Loucy (cell line): ENCODE measurements at regions not wholly inside any gene's neighbourhood (a gene's known extent, or its start where the extent isn't known, plus 50 kb on each side); places are given as distances from the start of the nearest gene placed in this dataset.
A peak's percentile ranks its signal among the peaks of the same experiment; 100 is the strongest.

Source experiments
- H2AFZ ChIP-seq: fragments of 200-600 bp; sonication (generic); 2 replicates; pipeline ENCODE4 v1.6.0; 2016; ENCODE audit warnings: antibody characterized with exemption, mild to moderate bottlenecking, low read length, moderate library complexity
- H3F3A ChIP-seq: fragments of 200-600 bp; 2 replicates; pipeline ENCODE4 v1.6.0; 2016; ENCODE audit warnings: antibody characterized with exemption, low read depth, mild to moderate bottlenecking
- H3K27me3 ChIP-seq: fragments of 200-600 bp; sonication (generic); 2 replicates; pipeline ENCODE4 v1.6.1; 2014; ENCODE audit warnings: low read length, mild to moderate bottlenecking; ENCODE audit not compliant: insufficient read depth, poor library complexity, severe bottlenecking
- H3K36me3 ChIP-seq: fragments of 200-600 bp; sonication (generic); 2 replicates; pipeline ENCODE4 v1.6.1; 2016; ENCODE audit warnings: low read length; ENCODE audit not compliant: insufficient read depth
- H3K4me1 ChIP-seq: fragments of 200-600 bp; sonication (generic); 2 replicates; pipeline ENCODE4 v1.5.1; 2014; ENCODE audit warnings: low read length, mild to moderate bottlenecking; ENCODE audit not compliant: insufficient read depth, poor library complexity, severe bottlenecking
- H3K4me2 ChIP-seq: fragments of 200-600 bp; sonication (generic); 2 replicates; pipeline ENCODE4 v1.6.0; 2014; ENCODE audit warnings: antibody characterized with exemption, low read length, low read depth, mild to moderate bottlenecking; ENCODE audit not compliant: poor library complexity, severe bottlenecking
- H3K4me3 ChIP-seq: fragments of 200-600 bp; sonication (generic); 2 replicates; pipeline ENCODE4 v1.5.1; 2014; ENCODE audit warnings: low read length, mild to moderate bottlenecking, mixed read lengths; ENCODE audit not compliant: poor library complexity, severe bottlenecking
- H3K79me2 ChIP-seq: fragments of 200-600 bp; sonication (generic); 2 replicates; pipeline ENCODE4 v1.6.1; 2014; ENCODE audit warnings: low read length; ENCODE audit not compliant: insufficient read depth
- H3K9ac ChIP-seq: fragments of 200-600 bp; sonication (generic); 2 replicates; pipeline ENCODE4 v1.6.0; 2014; ENCODE audit warnings: mild to moderate bottlenecking, low read depth, low read length, moderate library complexity; ENCODE audit not compliant: poor library complexity, severe bottlenecking
- H3K9me2 ChIP-seq: fragments of 200-600 bp; sonication (generic); replicated peaks from 2 replicates; pipeline ENCODE4 v1.6.1; 2016; ENCODE audit warnings: low read depth, low read length, mixed read lengths
- H3K9me3 ChIP-seq: fragments of 200-600 bp; sonication (generic); 2 replicates; pipeline ENCODE4 v1.6.1; 2014; ENCODE audit warnings: mild to moderate bottlenecking, antibody characterized with exemption, low read length, low read depth; ENCODE audit not compliant: insufficient read depth
- H4K20me1 ChIP-seq: fragments of 200-600 bp; sonication (generic); 2 replicates; pipeline ENCODE4 v1.6.0; 2014; ENCODE audit warnings: antibody characterized with exemption, low read length, mild to moderate bottlenecking; ENCODE audit not compliant: insufficient read depth, poor library complexity, severe bottlenecking
- CTCF ChIP-seq: fragments of 200-600 bp; sonication (generic); conservative IDR thresholded peaks from 2 replicates; pipeline ENCODE4 v1.5.1; 2014; ENCODE audit warnings: mild to moderate bottlenecking, antibody characterized with exemption, low read length
- EZH2phosphoT487 ChIP-seq: fragments of 200-600 bp; IDR thresholded peaks from 2 replicates; pipeline ENCODE4 v1.6.1; 2018; ENCODE audit warnings: antibody characterized with exemption, mild to moderate bottlenecking, moderate library complexity, borderline replicate concordance

GRCh38 chr1:229028544-229028943, 242.4 kb upstream of the RAB4A start:
- no peak overlapping the region for H2AFZ ChIP-seq
- H3K4me2 ChIP-seq, result peak overlapping the region; percentile 26
- H3K9me2 ChIP-seq, result no peaks in the 10 kb centered on the region
- H3K9me3 ChIP-seq, result no peaks in the 10 kb centered on the region
- H3K4me1 ChIP-seq, result peaks cover 90% of the 10 kb centered on the region
- no peak overlapping the region for H3K4me3 ChIP-seq
- H3F3A ChIP-seq, result peaks cover 8% of the 10 kb centered on the region; the same call in 1 of the 2 replicates
- no peaks in the 10 kb centered on the region for H3K79me2 ChIP-seq
- H3K27me3 ChIP-seq, result no peaks in the 10 kb centered on the region
- H3K9ac ChIP-seq, result peak overlapping the region; percentile 75
- H4K20me1 ChIP-seq, result no peaks in the 10 kb centered on the region
- H3K36me3 ChIP-seq, result no peaks in the 10 kb centered on the region
- TF ChIP-seq EZH2phosphoT487, result no peak
- TF ChIP-seq CTCF, result no peak

- peaks cover 86% of the 10 kb centered on the region for H3K4me1 ChIP-seq
- peak overlapping the region; percentile 60 for H3K4me2 ChIP-seq
- no peaks in the 10 kb centered on the region for H3K9me3 ChIP-seq
- no peak overlapping the region for H3K4me3 ChIP-seq
- H4K20me1 ChIP-seq, result no peaks in the 10 kb centered on the region
- H3K79me2 ChIP-seq, result no peaks in the 10 kb centered on the region
- no peaks in the 10 kb centered on the region for H3K36me3 ChIP-seq
- no peaks in the 10 kb centered on the region for H3K27me3 ChIP-seq
- H2AFZ ChIP-seq, result no peak overlapping the region
- TF ChIP-seq CTCF (no peak), EZH2phosphoT487 (no peak)
- H3F3A ChIP-seq, result peaks cover 8% of the 10 kb centered on the region; the same call in 1 of the 2 replicates
- no peaks in the 10 kb centered on the region for H3K9me2 ChIP-seq
- H3K9ac ChIP-seq, result peak overlapping the region; percentile 75
Observed at GRCh38 chr1:229028987-229029878, 241.7 kb upstream of the RAB4A start.

GRCh38 chr1:229029879-229030235, 241.1 kb upstream of the RAB4A start:
- peaks cover 83% of the 10 kb centered on the region for H3K4me1 ChIP-seq
- TF ChIP-seq EZH2phosphoT487, result no peak

More at GRCh38 chr1:229029879-229030235, 241.1 kb upstream of the RAB4A start:
- H3K4me3 ChIP-seq, result no peak overlapping the region
- no peaks in the 10 kb centered on the region for H3K79me2 ChIP-seq
- no peaks in the 10 kb centered on the region for H3K36me3 ChIP-seq
- no peaks in the 10 kb centered on the region for H3K9me2 ChIP-seq
- H3K9ac ChIP-seq, result peak overlapping the region; percentile 75
- H3F3A ChIP-seq, result peaks cover 8% of the 10 kb centered on the region; the same call in 1 of the 2 replicates
- peak overlapping the region; percentile 60 for H3K4me2 ChIP-seq
- no peaks in the 10 kb centered on the region for H4K20me1 ChIP-seq
- H3K9me3 ChIP-seq, result no peaks in the 10 kb centered on the region
- no peak overlapping the region for H2AFZ ChIP-seq
- no peaks in the 10 kb centered on the region for H3K27me3 ChIP-seq
